ENCODE measurements at regions not wholly inside any gene's neighbourhood (a gene's known extent, or its start where the extent isn't known, plus 50 kb on each side); places are given as distances from the start of the nearest gene placed in this dataset.

GRCh38 chr2:220029013-220029412, 401.6 kb downstream of the SLC4A3 start:
- no peak overlapping the region for H3K4me3 ChIP-seq (ENCODE audit: low read length)
- DNase-seq (ENCODE audit: low read depth), result no peak
- TF ChIP-seq CTCF (conservative IDR thresholded peaks at IDR 0.05; ENCODE audit: low read depth, low read length), result no peak

- no peak overlapping the region for H3K4me3 ChIP-seq (ENCODE audit: low read length)
- no peak for TF ChIP-seq CTCF (conservative IDR thresholded peaks at IDR 0.05; ENCODE audit: low read depth, low read length)
- DNase-seq (ENCODE audit: low read depth), result no peak
These were observed 406.1 kb downstream of the SLC4A3 start for GRCh38 chr2:220033546-220033945.

- DNase-seq (ENCODE audit: low read depth), result no peak
- H3K4me3 ChIP-seq (ENCODE audit: low read length), result no peak overlapping the region
- TF ChIP-seq CTCF (conservative IDR thresholded peaks at IDR 0.05; ENCODE audit: low read depth, low read length), result no peak
These were observed 407.1 kb downstream of the SLC4A3 start for GRCh38 chr2:220034426-220035130.

- no peak for TF ChIP-seq CTCF (conservative IDR thresholded peaks at IDR 0.05; ENCODE audit: low read depth, low read length)
- no peak for DNase-seq (ENCODE audit: low read depth)
- no peak overlapping the region for H3K4me3 ChIP-seq (ENCODE audit: low read length)
These were observed 409.0 kb downstream of the SLC4A3 start for GRCh38 chr2:220036431-220036830.

- TF ChIP-seq CTCF (conservative IDR thresholded peaks at IDR 0.05; ENCODE audit: low read depth, low read length), result no peak
- DNase-seq (ENCODE audit: low read depth), result no peak
- H3K4me3 ChIP-seq (ENCODE audit: low read length), result no peak overlapping the region
These were observed 412.9 kb downstream of the SLC4A3 start for GRCh38 chr2:220040346-220040745.

GRCh38 chr2:220041447-220041846, 414.0 kb downstream of the SLC4A3 start:
- H3K4me3 ChIP-seq (ENCODE audit: low read length), result no peak overlapping the region
- no peak for TF ChIP-seq CTCF (conservative IDR thresholded peaks at IDR 0.05; ENCODE audit: low read depth, low read length)

More at GRCh38 chr2:220041447-220041846, 414.0 kb downstream of the SLC4A3 start:
- DNase-seq (ENCODE audit: low read depth), result no peak
